ENCODE measurements at regions not wholly inside any gene's neighbourhood (a gene's known extent, or its start where the extent isn't known, plus 50 kb on each side); places are given as distances from the start of the nearest gene placed in this dataset.

GRCh38 chr5:124644138-124644537, 102.3 kb downstream of the ZNF608 start (continued):
- TF ChIP-seq ZKSCAN8 (CRISPR knock-in tag; IDR thresholded peaks at IDR 0.05): no peak
- no peak for TF ChIP-seq E2F5 (CRISPR knock-in tag; IDR thresholded peaks at IDR 0.05)
- no peak for TF ChIP-seq GABPB2 (CRISPR knock-in tag; conservative IDR thresholded peaks at IDR 0.05)
- peak; percentile 69 for TF ChIP-seq MAFG (tag; conservative IDR thresholded peaks at IDR 0.05)
- no peak for TF ChIP-seq MCM7 (IDR thresholded peaks at IDR 0.05)
- TF ChIP-seq ZNF707 (CRISPR knock-in tag; conservative IDR thresholded peaks at IDR 0.05): no peak
- no peak for TF ChIP-seq DDX20 (tag; IDR thresholded peaks at IDR 0.05; ENCODE audit: low read depth)
- TF ChIP-seq E2F1 (CRISPR knock-in tag; IDR thresholded peaks at IDR 0.05): no peak
- TF ChIP-seq E2F4 (CRISPR knock-in tag; IDR thresholded peaks at IDR 0.05; ENCODE audit: low read depth): no peak
- TF ChIP-seq DIDO1 (tag; IDR thresholded peaks at IDR 0.05; ENCODE audit: low read depth): no peak
- no peak for TF ChIP-seq KHSRP (IDR thresholded peaks at IDR 0.05)
- TF ChIP-seq ZBED1 (IDR thresholded peaks at IDR 0.05): no peak
- TF ChIP-seq ZFP36 (IDR thresholded peaks at IDR 0.05; ENCODE audit: low read depth, low read length, partially characterized antibody): no peak
- TF ChIP-seq ZNF431 (CRISPR knock-in tag; IDR thresholded peaks at IDR 0.05): no peak
- TF ChIP-seq ETV5 (CRISPR knock-in tag; IDR thresholded peaks at IDR 0.05; ENCODE audit: low read depth): no peak
- TF ChIP-seq RERE (CRISPR knock-in tag; IDR thresholded peaks at IDR 0.05; ENCODE audit: borderline replicate concordance): no peak
- no peak for TF ChIP-seq GTF2F1 (IDR thresholded peaks at IDR 0.05; ENCODE audit: low read depth, low read length)
- no peak for TF ChIP-seq BCOR (IDR thresholded peaks at IDR 0.05)
- peak; percentile 44; the same call in 1 of the 2 replicates for TF ChIP-seq MAFF (IDR thresholded peaks at IDR 0.05; ENCODE audit: low read length)
- TF ChIP-seq DLX4 (CRISPR knock-in tag; IDR thresholded peaks at IDR 0.05): no peak
- TF ChIP-seq NBN (IDR thresholded peaks at IDR 0.05; ENCODE audit: low read depth): no peak
- TF ChIP-seq EGR1 (conservative IDR thresholded peaks at IDR 0.05): no peak

Measured in K562 (cell line).